ENCODE measurements at regions not wholly inside any gene's neighbourhood (a gene's known extent, or its start where the extent isn't known, plus 50 kb on each side); places are given as distances from the start of the nearest gene placed in this dataset.

DNA sequence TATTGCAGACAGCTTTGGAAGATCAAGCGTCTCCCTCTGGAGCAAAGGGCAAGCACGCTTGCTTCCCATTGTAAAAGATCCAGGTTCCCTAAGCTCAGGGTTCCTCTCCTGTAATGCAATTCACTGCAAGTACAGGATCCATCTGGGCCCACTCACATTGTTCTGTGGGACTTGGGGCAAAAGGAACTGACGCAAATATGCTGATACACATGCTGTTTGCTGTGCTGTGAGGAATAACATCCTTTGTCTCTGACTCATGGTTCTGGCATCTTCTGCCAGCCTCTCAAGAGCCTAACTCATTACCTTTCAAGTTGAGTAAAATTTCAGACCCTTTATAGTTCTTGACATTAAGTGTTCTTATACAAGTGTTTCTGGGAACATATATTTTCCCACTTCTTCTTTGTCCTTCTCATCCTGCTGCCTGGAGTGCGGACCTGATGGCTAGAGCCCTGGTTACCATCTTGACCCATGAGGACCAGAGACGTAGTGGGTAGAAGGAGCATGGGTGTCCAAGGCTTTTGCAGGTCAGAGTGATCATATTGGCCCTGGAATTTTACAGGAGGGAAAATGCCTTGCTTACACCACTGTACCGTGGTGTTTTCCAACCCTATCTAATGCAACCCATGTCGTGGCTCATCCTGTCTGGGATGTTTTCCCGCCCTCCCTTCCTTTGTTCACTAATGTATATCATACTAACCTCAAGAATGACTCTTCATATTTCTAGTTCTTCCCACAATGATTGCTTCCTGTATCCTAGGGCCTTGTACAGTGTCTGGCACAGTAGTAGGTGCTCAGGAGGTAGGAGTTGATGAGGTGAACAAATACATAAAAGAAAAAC is 145.7 kb upstream of the GLI2 start:
- Mint-ChIP-seq H3K9me3 (no peaks in the 10 kb centered on the region), H3K4me1 (peaks cover 3% of the 10 kb centered on the region), H3K27me3 (peaks cover 30% of the 10 kb centered on the region), H3K4me3 (no peak overlapping the region), H3K27ac (no peak overlapping the region), H3K36me3 (ENCODE audit: low read depth) (no peaks in the 10 kb centered on the region)
- ATAC-seq (ENCODE audit: low read depth) = no peak
- intact Hi-C loops (cut with micrococcal nuclease) = no loop called here
- CTCF ChIA-PET = no interaction called here
- TF ChIP-seq, protein P1, sequence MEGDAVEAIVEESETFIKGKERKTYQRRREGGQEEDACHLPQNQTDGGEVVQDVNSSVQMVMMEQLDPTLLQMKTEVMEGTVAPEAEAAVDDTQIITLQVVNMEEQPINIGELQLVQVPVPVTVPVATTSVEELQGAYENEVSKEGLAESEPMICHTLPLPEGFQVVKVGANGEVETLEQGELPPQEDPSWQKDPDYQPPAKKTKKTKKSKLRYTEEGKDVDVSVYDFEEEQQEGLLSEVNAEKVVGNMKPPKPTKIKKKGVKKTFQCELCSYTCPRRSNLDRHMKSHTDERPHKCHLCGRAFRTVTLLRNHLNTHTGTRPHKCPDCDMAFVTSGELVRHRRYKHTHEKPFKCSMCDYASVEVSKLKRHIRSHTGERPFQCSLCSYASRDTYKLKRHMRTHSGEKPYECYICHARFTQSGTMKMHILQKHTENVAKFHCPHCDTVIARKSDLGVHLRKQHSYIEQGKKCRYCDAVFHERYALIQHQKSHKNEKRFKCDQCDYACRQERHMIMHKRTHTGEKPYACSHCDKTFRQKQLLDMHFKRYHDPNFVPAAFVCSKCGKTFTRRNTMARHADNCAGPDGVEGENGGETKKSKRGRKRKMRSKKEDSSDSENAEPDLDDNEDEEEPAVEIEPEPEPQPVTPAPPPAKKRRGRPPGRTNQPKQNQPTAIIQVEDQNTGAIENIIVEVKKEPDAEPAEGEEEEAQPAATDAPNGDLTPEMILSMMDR (IDR thresholded peaks at IDR 0.05) = no peak
- POLR2A ChIA-PET = no interaction called here
- DNase-seq = no peak

DNA sequence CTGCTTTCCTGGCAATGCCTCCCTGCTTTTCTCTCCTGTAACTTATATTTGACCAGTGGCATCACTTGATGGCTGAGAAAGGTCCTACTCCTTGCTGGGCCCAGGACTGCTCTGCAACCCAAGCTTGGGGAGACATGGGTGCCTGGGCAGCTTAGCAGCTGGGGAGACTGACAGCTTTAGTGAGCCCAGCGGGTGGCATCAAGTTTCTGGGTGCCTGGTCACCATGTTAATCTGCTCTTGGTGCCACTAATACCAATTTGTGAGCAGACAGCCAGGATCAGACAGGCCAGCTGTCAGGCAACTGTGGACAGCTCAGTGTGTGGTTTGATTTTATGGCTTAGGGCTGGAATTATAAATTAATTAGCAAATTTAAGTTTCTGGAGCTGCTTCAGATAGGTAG is 144.8 kb upstream of the GLI2 start:
- Mint-ChIP-seq H3K36me3 (ENCODE audit: low read depth) (no peaks in the 10 kb centered on the region), H3K27ac (no peak overlapping the region), H3K4me3 (no peak overlapping the region), H3K4me1 (peaks cover 3% of the 10 kb centered on the region), H3K9me3 (no peaks in the 10 kb centered on the region), H3K27me3 (peaks cover 24% of the 10 kb centered on the region)
- DNase-seq = no peak
- TF ChIP-seq, protein P1 (IDR thresholded peaks at IDR 0.05) = no peak
- ChIA-PET CTCF (no interaction called here), POLR2A (no interaction called here)
- no peak for ATAC-seq (ENCODE audit: low read depth)
- intact Hi-C loops (cut with micrococcal nuclease) = no loop called here

DNA sequence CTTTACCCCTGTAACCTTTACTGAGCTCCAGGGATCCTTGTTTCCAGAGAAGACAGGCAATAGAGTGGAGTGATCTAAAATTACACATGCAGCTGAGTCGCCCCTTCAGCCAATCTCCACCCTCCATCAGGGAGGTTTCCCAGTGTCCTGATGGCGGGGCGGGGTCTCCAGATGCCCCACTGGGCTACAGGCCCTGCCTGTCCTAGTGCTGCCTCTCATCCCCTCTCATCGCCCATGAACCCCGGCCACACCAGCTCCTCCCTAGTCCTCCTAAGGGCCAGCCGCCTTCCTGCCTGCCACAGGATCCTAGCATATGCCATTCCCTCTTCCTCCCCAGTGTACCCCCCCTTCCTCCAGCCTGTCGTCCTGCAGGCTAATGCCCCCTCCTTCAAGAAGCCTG is 144.1 kb upstream of the GLI2 start:
- ChIA-PET POLR2A (no interaction called here), CTCF (no interaction called here)
- no peak for DNase-seq
- ATAC-seq (ENCODE audit: low read depth) = no peak
- intact Hi-C loops (cut with micrococcal nuclease) = no loop called here
- peaks cover 19% of the 10 kb centered on the region for H3K27me3 Mint-ChIP-seq
- H3K9me3 Mint-ChIP-seq = no peaks in the 10 kb centered on the region
- no peaks in the 10 kb centered on the region for H3K36me3 Mint-ChIP-seq (ENCODE audit: low read depth)
- TF ChIP-seq, protein P1 (IDR thresholded peaks at IDR 0.05) = no peak
- no peak overlapping the region for H3K4me3 Mint-ChIP-seq
- H3K4me1 Mint-ChIP-seq = peaks cover 2% of the 10 kb centered on the region
- H3K27ac Mint-ChIP-seq = no peak overlapping the region

DNA sequence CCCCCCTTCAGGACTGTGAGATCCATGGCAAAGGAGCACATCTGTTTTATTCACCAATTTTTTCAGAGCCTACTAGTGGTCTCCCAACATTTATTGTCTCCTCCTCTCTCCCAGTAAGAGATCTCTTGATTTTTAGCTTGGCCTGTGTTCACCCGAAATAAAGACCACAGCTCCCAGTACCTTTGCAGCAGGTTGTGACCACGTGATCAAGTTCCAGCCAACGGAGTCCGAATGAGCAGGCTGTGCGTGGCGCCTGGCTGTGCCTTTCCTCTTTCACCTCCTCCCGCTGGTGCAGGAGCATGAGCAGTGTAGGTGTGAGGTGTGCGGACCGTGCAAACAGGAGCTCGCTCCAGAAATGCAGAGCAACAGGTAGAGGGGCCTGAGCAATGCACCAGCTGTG is 143.6 kb upstream of the GLI2 start:
- H3K36me3 Mint-ChIP-seq (ENCODE audit: low read depth) = no peaks in the 10 kb centered on the region
- DNase-seq (no peak), ATAC-seq (ENCODE audit: low read depth) (no peak)
- ChIA-PET POLR2A (no interaction called here), CTCF (no interaction called here)
- TF ChIP-seq, protein P1 (IDR thresholded peaks at IDR 0.05) = no peak
- H3K27me3 Mint-ChIP-seq = peaks cover 17% of the 10 kb centered on the region
- H3K4me3 Mint-ChIP-seq = no peak overlapping the region
- H3K9me3 Mint-ChIP-seq = no peaks in the 10 kb centered on the region
- no peaks in the 10 kb centered on the region for H3K4me1 Mint-ChIP-seq
- intact Hi-C loops (cut with micrococcal nuclease) = no loop called here
- no peak overlapping the region for H3K27ac Mint-ChIP-seq

DNA sequence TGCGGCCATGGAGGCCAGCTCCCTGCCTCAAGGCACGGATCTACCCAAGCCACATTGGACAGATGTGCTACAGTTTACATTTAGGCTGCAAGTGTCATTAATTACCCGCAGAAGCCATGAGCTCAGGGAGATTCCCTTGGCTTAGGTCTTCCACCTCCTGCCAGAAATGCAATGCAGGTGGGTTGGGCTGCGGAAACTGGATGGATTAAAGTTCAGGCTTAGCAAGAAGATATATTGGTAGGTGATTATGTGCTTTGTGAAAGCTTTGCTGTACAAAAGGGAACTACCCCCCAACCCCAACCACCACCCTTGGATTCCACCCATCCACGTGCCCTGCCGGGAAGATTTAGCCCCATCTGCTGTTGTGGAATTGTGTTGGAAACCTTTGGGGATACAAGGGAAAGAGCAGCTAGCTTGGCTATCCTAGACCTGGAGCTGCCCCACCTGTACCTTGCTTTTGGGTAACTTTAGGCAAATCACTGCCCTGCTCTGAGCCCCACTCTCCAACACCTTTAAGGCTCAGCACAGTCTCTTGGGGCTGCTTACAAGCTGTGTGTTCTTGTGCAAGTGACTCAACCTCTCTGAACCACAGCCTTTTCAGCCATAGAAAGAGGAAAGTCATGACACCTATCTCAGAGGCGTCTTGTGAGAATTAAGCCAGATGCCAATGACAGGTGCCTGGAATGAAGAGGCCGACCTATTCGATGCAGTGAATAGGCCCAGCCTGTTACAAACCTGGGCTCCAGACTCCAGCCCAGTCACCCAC is 141.6 kb upstream of the GLI2 start:
- POLR2A ChIA-PET = no interaction called here
- CTCF ChIA-PET = no interaction called here
- intact Hi-C loops (cut with micrococcal nuclease) = no loop called here
- Mint-ChIP-seq H3K4me3 (no peak overlapping the region), H3K27me3 (peaks cover 4% of the 10 kb centered on the region), H3K36me3 (ENCODE audit: low read depth) (no peaks in the 10 kb centered on the region), H3K9me3 (no peaks in the 10 kb centered on the region), H3K27ac (no peak overlapping the region), H3K4me1 (no peaks in the 10 kb centered on the region)
- DNase-seq (no peak), ATAC-seq (ENCODE audit: low read depth) (no peak)
- TF ChIP-seq, protein P1 (IDR thresholded peaks at IDR 0.05) = no peak

Measured in activated B cell treated with CpG ODN at 0.5 μM for 24 hours (primary cell).